Karpas-422 (cell line): ENCODE measurements at regions not wholly inside any gene's neighbourhood (a gene's known extent, or its start where the extent isn't known, plus 50 kb on each side); places are given as distances from the start of the nearest gene placed in this dataset.

ENCODE experiments used
- DNase-seq: peaks from one replicate; pipeline ENCODE4 v3.0.0-alpha.2; 2015
- H2AFZ ChIP-seq: fragments of 200-600 bp; sonication (generic); 2 replicates; pipeline ENCODE4 v1.6.1; 2014; ENCODE audit warnings: antibody characterized with exemption, low read length, mixed read lengths
- H3K27ac ChIP-seq: fragments of 200-600 bp; sonication (generic); 2 replicates; pipeline ENCODE4 v1.5.1; 2014; ENCODE audit warnings: mild to moderate bottlenecking, low read length, moderate library complexity
- H3K27me3 ChIP-seq: fragments of 200-600 bp; sonication (generic); 2 replicates; pipeline ENCODE4 v1.6.1; 2014; ENCODE audit warnings: low read length, mixed read lengths
- H3K36me3 ChIP-seq: fragments of 200-600 bp; sonication (generic); 2 replicates; pipeline ENCODE4 v1.6.1; 2014; ENCODE audit warnings: low read length, mixed read lengths; ENCODE audit not compliant: insufficient read depth
- H3K4me1 ChIP-seq: fragments of 200-600 bp; sonication (generic); 2 replicates; pipeline ENCODE4 v1.6.1; 2014; ENCODE audit warnings: mild to moderate bottlenecking, low read length, mixed read lengths
- H3K4me2 ChIP-seq: fragments of 200-600 bp; sonication (generic); 2 replicates; pipeline ENCODE4 v1.6.1; 2014; ENCODE audit warnings: low read length, low read depth, mild to moderate bottlenecking; ENCODE audit not compliant: poor library complexity, severe bottlenecking
- H3K4me3 ChIP-seq: fragments of 200-600 bp; sonication (generic); 2 replicates; pipeline ENCODE4 v1.5.1; 2014; ENCODE audit warnings: mild to moderate bottlenecking, antibody characterized with exemption, low read length, mixed read lengths
- H3K79me2 ChIP-seq: fragments of 200-600 bp; sonication (generic); 2 replicates; pipeline ENCODE4 v1.6.1; 2014; ENCODE audit warnings: mild to moderate bottlenecking, low read length, mixed read lengths
- H3K9ac ChIP-seq: fragments of 200-600 bp; sonication (generic); 2 replicates; pipeline ENCODE4 v1.6.0; 2014; ENCODE audit warnings: low read length
- H3K9me2 ChIP-seq: fragments of 200-600 bp; sonication (generic), shearing (Covaris generic); replicated peaks from 2 replicates; pipeline ENCODE4 v1.6.0; 2014; ENCODE audit warnings: mild to moderate bottlenecking, low read length, moderate library complexity; ENCODE audit not compliant: insufficient read depth
- H3K9me3 ChIP-seq: fragments of 300-700, 200-600 bp; sonication (generic); 2 replicates; pipeline ENCODE4 v1.6.1; 2014; ENCODE audit warnings: low read length, mixed read lengths
- H4K20me1 ChIP-seq: fragments of 200-600 bp; sonication (generic); 2 replicates; pipeline ENCODE4 v1.6.1; 2014; ENCODE audit warnings: mild to moderate bottlenecking, antibody characterized with exemption, low read length, low read depth; ENCODE audit not compliant: insufficient read depth

DNA sequence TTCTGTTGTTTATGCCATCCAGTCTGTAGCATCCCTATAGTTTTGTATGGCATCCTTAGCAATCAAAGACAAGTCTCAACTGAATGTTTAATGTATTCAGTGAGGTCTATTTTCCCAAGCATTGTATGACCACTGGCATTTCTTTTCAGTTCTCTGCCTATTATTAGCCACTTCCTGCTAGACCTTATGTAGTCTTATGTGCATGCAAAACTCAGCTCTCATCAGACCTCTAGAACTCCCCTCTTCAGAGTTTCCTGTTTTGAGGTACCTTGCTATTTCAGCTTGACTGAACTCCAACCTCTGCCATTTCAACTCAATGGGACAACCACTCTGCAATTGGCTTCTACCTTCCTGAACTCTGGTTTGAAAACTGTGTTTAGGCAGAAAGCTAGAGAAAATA is 113.2 kb downstream of the SLC25A46 start:
- H3K4me1 ChIP-seq, result peaks cover 10% of the 10 kb centered on the region
- no peaks in the 10 kb centered on the region for H4K20me1 ChIP-seq
- no peaks in the 10 kb centered on the region for H3K79me2 ChIP-seq
- DNase-seq, result peak; percentile 50
- H3K36me3 ChIP-seq, result no peaks in the 10 kb centered on the region
- H3K4me2 ChIP-seq, result peak overlapping the region; percentile 4
- no peaks in the 10 kb centered on the region; the same call in 1 of the 2 replicates for H3K9me2 ChIP-seq
- no peak overlapping the region for H3K9ac ChIP-seq
- H3K4me3 ChIP-seq, result no peak overlapping the region
- no peak overlapping the region for H3K27ac ChIP-seq
- no peaks in the 10 kb centered on the region; the same call in 1 of the 2 replicates for H3K27me3 ChIP-seq
- no peaks in the 10 kb centered on the region for H3K9me3 ChIP-seq
- H2AFZ ChIP-seq, result no peak overlapping the region

DNA sequence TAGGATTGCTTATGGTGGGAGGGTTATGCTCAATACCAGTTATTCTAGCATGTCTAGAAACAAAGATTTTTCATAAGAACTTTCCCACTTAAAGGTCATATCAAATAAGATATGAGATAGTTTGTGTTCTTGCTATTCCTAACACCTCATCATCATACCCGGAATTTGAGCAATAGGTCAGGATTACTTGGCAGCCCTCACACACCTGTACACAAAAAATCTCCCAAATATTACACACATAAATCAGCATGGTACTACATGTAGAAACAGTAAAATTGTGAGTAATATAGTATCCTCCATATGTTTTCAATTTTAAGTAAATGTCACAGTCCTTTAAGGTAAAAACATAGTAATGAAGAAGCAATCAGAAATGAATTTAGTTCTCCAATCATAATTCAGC is 113.7 kb downstream of the SLC25A46 start:
- peaks cover 10% of the 10 kb centered on the region for H3K4me1 ChIP-seq
- H4K20me1 ChIP-seq, result no peaks in the 10 kb centered on the region
- no peaks in the 10 kb centered on the region; the same call in 1 of the 2 replicates for H3K27me3 ChIP-seq
- H3K9me3 ChIP-seq, result no peaks in the 10 kb centered on the region
- no peak overlapping the region for H3K9ac ChIP-seq
- no peak overlapping the region for H2AFZ ChIP-seq
- no peaks in the 10 kb centered on the region; the same call in 1 of the 2 replicates for H3K9me2 ChIP-seq
- no peaks in the 10 kb centered on the region for H3K79me2 ChIP-seq
- no peak for DNase-seq
- H3K4me3 ChIP-seq, result no peak overlapping the region
- no peak overlapping the region for H3K27ac ChIP-seq
- H3K4me2 ChIP-seq, result peak overlapping the region; percentile 4
- H3K36me3 ChIP-seq, result no peaks in the 10 kb centered on the region

DNA sequence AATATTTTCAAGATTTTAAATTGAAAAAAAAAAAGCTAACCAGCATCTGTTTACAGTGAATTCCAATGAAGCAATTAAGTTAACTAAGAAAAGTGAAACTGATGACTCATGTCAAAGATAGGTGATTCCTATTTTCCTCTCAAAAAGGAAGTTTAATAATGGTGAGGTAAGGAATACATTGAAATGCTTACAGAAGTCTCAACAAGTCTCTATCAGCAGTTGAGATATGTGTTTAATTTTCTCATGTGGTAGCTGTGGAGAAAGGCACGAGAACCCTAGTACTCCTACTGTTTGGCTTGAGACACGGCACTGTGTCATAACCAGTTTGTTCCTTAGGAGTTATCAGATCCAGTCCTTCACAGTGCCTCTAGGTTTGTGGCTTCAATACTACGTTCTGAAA is 114.5 kb downstream of the SLC25A46 start:
- Histone ChIP-seq H3K27me3 (no peaks in the 10 kb centered on the region; the same call in 1 of the 2 replicates), H3K36me3 (no peaks in the 10 kb centered on the region), H3K4me1 (peaks cover 10% of the 10 kb centered on the region), H3K4me2 (no peak overlapping the region), H3K9me3 (no peaks in the 10 kb centered on the region), H3K9me2 (no peaks in the 10 kb centered on the region; the same call in 1 of the 2 replicates), H3K79me2 (no peaks in the 10 kb centered on the region), H3K9ac (no peak overlapping the region), H4K20me1 (no peaks in the 10 kb centered on the region), H2AFZ (no peak overlapping the region), H3K27ac (no peak overlapping the region), H3K4me3 (no peak overlapping the region)
- DNase-seq, result peak; percentile 32

DNA sequence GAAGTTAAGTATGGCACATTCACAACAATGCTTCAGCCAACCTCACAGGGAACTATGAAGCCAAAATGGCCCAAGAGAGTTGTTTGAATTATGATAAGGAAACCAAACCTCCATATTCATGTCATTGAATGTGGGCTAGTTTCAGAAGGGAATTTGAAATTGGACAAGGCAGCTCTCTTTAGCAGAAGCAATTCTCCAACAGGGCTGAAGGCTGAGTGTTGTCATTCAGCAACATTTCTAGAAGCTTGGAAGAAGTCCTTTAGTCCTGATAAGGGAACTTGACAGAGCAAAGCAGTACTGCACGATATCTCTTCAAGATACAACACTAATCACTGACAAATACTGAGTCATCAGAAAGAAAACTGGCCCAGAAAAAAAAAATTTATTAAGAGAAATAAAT is 115.4 kb downstream of the SLC25A46 start:
- DNase-seq, result peak; percentile 16
- no peaks in the 10 kb centered on the region for H3K9me3 ChIP-seq
- H3K4me2 ChIP-seq, result no peak overlapping the region
- H2AFZ ChIP-seq, result no peak overlapping the region
- no peak overlapping the region for H3K4me3 ChIP-seq
- H3K27me3 ChIP-seq, result no peaks in the 10 kb centered on the region; the same call in 1 of the 2 replicates
- no peak overlapping the region for H3K27ac ChIP-seq
- peaks cover 10% of the 10 kb centered on the region for H3K4me1 ChIP-seq
- H3K9ac ChIP-seq, result no peak overlapping the region
- H4K20me1 ChIP-seq, result no peaks in the 10 kb centered on the region
- H3K9me2 ChIP-seq, result no peaks in the 10 kb centered on the region; the same call in 1 of the 2 replicates
- no peaks in the 10 kb centered on the region for H3K79me2 ChIP-seq
- no peaks in the 10 kb centered on the region for H3K36me3 ChIP-seq

DNA sequence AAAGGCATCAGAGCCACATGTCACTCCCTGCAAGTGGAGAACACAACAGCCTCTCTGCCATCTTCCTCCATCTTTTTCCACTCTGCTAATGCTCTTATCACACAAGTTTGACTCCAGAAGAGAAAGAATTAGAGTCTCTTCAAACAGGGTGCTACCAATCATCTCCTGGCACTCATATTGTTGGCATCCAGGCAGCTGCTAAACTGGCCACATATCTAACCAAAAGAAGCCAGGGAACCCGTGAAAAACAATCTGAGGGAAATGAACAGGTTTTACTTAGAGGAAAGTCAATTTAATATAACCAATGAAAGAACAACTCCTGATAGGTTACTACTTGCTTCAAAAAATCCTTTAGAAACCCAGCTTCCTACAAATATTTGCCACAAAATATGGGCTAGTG is 117.2 kb downstream of the SLC25A46 start:
- no peaks in the 10 kb centered on the region for H3K9me3 ChIP-seq
- no peak overlapping the region for H2AFZ ChIP-seq
- H3K9ac ChIP-seq, result no peak overlapping the region
- DNase-seq, result peak; percentile 14
- H3K9me2 ChIP-seq, result no peaks in the 10 kb centered on the region
- no peaks in the 10 kb centered on the region for H4K20me1 ChIP-seq
- H3K4me3 ChIP-seq, result no peak overlapping the region
- H3K4me1 ChIP-seq, result peaks cover 10% of the 10 kb centered on the region
- no peak overlapping the region for H3K27ac ChIP-seq
- no peak overlapping the region for H3K4me2 ChIP-seq
- no peaks in the 10 kb centered on the region; the same call in 1 of the 2 replicates for H3K27me3 ChIP-seq
- no peaks in the 10 kb centered on the region for H3K79me2 ChIP-seq
- H3K36me3 ChIP-seq, result no peaks in the 10 kb centered on the region

DNA sequence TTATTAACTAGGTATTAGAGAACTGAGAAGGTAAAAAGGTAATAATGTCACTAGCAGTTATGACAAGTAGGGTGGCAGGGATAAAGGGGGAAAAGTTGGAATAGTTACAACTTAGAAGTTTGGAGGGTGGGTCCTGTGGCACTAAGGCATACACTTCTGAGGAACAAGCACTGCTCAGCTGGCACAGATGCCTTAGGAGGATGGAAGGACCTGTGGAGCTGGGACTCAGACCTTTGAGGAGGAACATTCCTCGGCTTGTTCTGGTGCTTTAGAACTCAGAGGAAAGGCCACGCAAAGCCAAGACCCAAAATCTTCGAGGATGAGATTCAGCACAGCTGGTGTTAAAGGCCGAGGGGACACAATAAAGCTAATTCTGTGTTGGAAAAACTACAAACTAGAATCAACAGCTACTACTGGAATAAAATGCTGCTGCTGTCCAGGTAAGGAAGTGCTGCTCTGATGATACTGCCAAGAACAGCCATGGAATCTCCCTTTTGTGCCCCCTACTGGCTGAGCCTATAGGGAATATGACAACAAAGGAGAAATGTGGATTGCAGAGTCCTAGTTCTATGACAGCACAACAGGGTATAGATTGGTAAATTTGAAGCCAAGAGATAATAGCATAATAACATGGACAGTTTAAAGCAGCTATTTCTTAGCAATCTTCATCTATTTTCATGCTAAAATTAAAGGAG is 126.7 kb downstream of the SLC25A46 start:
- Histone ChIP-seq H3K27me3 (no peaks in the 10 kb centered on the region), H4K20me1 (no peaks in the 10 kb centered on the region), H3K9ac (no peak overlapping the region), H3K4me2 (no peak overlapping the region), H3K79me2 (no peaks in the 10 kb centered on the region), H3K36me3 (no peaks in the 10 kb centered on the region), H3K9me2 (no peaks in the 10 kb centered on the region), H2AFZ (no peak overlapping the region), H3K9me3 (no peaks in the 10 kb centered on the region), H3K4me1 (no peaks in the 10 kb centered on the region), H3K4me3 (no peak overlapping the region), H3K27ac (no peak overlapping the region)
- DNase-seq, result peak; percentile 54

DNA sequence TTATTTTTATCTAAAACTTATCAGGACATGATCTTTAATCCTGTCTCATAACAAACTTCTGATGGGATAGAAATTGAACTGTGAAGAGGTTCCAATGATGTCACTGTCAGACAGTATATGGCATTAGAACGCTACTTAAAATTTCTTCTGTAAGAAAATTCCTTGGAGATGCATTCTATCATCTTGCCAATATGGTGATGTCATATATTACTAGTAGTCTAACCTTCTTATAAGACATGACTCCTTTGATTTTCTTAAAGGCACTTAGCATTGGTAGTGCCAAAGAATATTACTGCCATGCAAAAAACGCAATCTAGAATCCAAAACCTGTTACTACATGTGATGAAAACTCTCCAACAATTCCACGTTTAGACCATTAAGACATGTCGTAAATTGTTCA is 131.1 kb downstream of the SLC25A46 start:
- H3K9me3 ChIP-seq, result no peaks in the 10 kb centered on the region
- no peak for DNase-seq
- no peaks in the 10 kb centered on the region for H3K4me1 ChIP-seq
- no peak overlapping the region for H2AFZ ChIP-seq
- no peaks in the 10 kb centered on the region for H3K27me3 ChIP-seq
- no peaks in the 10 kb centered on the region for H3K36me3 ChIP-seq
- no peaks in the 10 kb centered on the region for H3K9me2 ChIP-seq
- no peaks in the 10 kb centered on the region for H3K79me2 ChIP-seq
- no peak overlapping the region for H3K4me3 ChIP-seq
- H3K9ac ChIP-seq, result no peak overlapping the region
- no peak overlapping the region for H3K27ac ChIP-seq
- H4K20me1 ChIP-seq, result no peaks in the 10 kb centered on the region
- H3K4me2 ChIP-seq, result no peak overlapping the region

DNA sequence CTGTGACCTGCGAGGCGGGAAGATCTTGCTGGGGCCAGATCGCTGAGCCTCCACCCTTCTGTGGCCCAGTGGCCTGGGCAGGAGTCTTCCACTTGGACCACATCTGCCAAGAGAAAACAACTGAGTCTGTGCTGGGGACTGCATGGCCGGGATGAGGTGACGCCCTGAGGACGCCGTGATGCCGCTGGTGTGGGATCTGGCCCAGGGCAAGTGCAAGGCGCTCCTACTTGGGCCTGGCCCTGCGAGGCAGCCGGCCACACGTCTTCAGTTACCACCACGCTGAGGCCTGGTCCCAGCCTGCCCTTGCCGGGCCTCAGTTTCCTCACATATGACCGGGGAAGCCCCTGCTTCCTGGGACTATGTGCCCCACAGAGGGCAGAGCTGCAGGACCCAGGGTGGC is 133.4 kb downstream of the SLC25A46 start:
- Histone ChIP-seq H3K4me3 (no peak overlapping the region), H4K20me1 (no peaks in the 10 kb centered on the region), H3K9me3 (no peaks in the 10 kb centered on the region), H3K36me3 (no peaks in the 10 kb centered on the region), H3K9me2 (no peaks in the 10 kb centered on the region), H3K9ac (no peak overlapping the region), H3K27ac (no peak overlapping the region), H3K79me2 (no peaks in the 10 kb centered on the region), H2AFZ (no peak overlapping the region), H3K4me2 (no peak overlapping the region), H3K27me3 (no peaks in the 10 kb centered on the region), H3K4me1 (no peaks in the 10 kb centered on the region)
- DNase-seq, result no peak
